HUES48 (cell line): ENCODE measurements at regions not wholly inside any gene's neighbourhood (a gene's known extent, or its start where the extent isn't known, plus 50 kb on each side); places are given as distances from the start of the nearest gene placed in this dataset.

Source experiments
- H3K27ac ChIP-seq: one replicate; pipeline ENCODE4 v1.7.0; 2013; ENCODE audit warnings: low read depth, low read length, inconsistent platforms
- H3K27me3 ChIP-seq: 2 replicates; pipeline ENCODE4 v1.6.1; 2013; ENCODE audit warnings: mild to moderate bottlenecking, low read length; ENCODE audit not compliant: control insufficient read depth, insufficient read depth
- H3K36me3 ChIP-seq: 2 replicates; pipeline ENCODE4 v1.6.1; 2013; ENCODE audit warnings: low read length; ENCODE audit not compliant: control insufficient read depth, insufficient read depth
- H3K4me1 ChIP-seq: 2 replicates; pipeline ENCODE4 v1.6.1; 2013; ENCODE audit warnings: mild to moderate bottlenecking, low read length; ENCODE audit not compliant: control insufficient read depth, insufficient read depth
- H3K4me3 ChIP-seq: 2 replicates; pipeline ENCODE4 v1.5.1; 2013; ENCODE audit warnings: mild to moderate bottlenecking, low read depth, low read length
- H3K9ac ChIP-seq: 2 replicates; pipeline ENCODE4 v1.6.1; 2013; ENCODE audit warnings: mild to moderate bottlenecking, low read depth, low read length, moderate library complexity
- H3K9me3 ChIP-seq: 2 replicates; pipeline ENCODE4 v1.6.1; 2013; ENCODE audit warnings: low read length; ENCODE audit not compliant: control insufficient read depth, insufficient read depth

- Histone ChIP-seq H3K27me3 (no peaks in the 10 kb centered on the region), H3K27ac (no peak overlapping the region), H3K9ac (no peak overlapping the region), H3K4me3 (no peak overlapping the region), H3K36me3 (no peaks in the 10 kb centered on the region), H3K9me3 (no peaks in the 10 kb centered on the region; the same call in 1 of the 2 replicates), H3K4me1 (no peaks in the 10 kb centered on the region)
Observed at GRCh38 chr4:100041646-100042045, 91.6 kb upstream of the H2AZ1 start.

- Histone ChIP-seq H3K27me3 (no peaks in the 10 kb centered on the region), H3K27ac (no peak overlapping the region), H3K4me1 (no peaks in the 10 kb centered on the region), H3K4me3 (no peak overlapping the region), H3K36me3 (no peaks in the 10 kb centered on the region), H3K9me3 (peaks cover 4% of the 10 kb centered on the region; the same call in 1 of the 2 replicates), H3K9ac (no peak overlapping the region)
Observed at GRCh38 chr4:100034023-100034664, 84.1 kb upstream of the H2AZ1 start.

GRCh38 chr4:100026066-100026465 is 76.0 kb upstream of the H2AZ1 start:
- Histone ChIP-seq H3K36me3 (no peaks in the 10 kb centered on the region), H3K4me3 (no peak overlapping the region), H3K4me1 (peaks cover 9% of the 10 kb centered on the region), H3K27ac (no peak overlapping the region), H3K9me3 (no peaks in the 10 kb centered on the region), H3K27me3 (no peaks in the 10 kb centered on the region), H3K9ac (no peak overlapping the region)

DNA sequence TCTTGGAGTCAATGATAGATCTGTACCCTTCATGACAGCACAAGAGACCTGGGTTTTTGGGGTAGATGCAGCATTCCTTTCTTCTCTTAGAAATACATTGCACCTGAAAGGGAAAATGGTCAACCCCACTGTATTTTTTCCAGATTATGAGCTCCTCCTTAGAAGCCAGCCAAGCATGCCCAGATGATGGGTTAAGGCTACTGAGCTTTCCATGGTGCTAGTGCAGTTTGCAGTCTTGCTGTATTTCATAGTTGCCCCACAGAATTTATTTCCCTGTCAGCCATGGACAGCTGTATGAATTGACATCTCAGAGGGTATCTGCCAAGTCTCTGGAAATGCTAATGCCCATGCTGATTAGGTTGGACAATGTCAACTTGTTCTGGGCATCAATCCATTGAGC is 73.7 kb upstream of the H2AZ1 start:
- Histone ChIP-seq H3K9ac (no peak overlapping the region), H3K4me3 (no peak overlapping the region), H3K27me3 (no peaks in the 10 kb centered on the region), H3K9me3 (no peaks in the 10 kb centered on the region; the same call in 1 of the 2 replicates), H3K27ac (no peak overlapping the region), H3K36me3 (no peaks in the 10 kb centered on the region), H3K4me1 (peaks cover 9% of the 10 kb centered on the region)

- Histone ChIP-seq H3K27ac (peak overlapping the region; percentile 66), H3K9me3 (no peaks in the 10 kb centered on the region; the same call in 1 of the 2 replicates), H3K9ac (no peak overlapping the region), H3K27me3 (no peaks in the 10 kb centered on the region), H3K4me1 (peaks cover 9% of the 10 kb centered on the region), H3K36me3 (no peaks in the 10 kb centered on the region), H3K4me3 (no peak overlapping the region)
Observed at GRCh38 chr4:100022792-100023222, 72.7 kb upstream of the H2AZ1 start.

- Histone ChIP-seq H3K4me1 (peaks cover 9% of the 10 kb centered on the region), H3K36me3 (no peaks in the 10 kb centered on the region), H3K27ac (no peak overlapping the region), H3K27me3 (no peaks in the 10 kb centered on the region), H3K9ac (no peak overlapping the region), H3K9me3 (no peaks in the 10 kb centered on the region; the same call in 1 of the 2 replicates), H3K4me3 (no peak overlapping the region)
Observed at GRCh38 chr4:100019821-100020220, 69.7 kb upstream of the H2AZ1 start.

DNA sequence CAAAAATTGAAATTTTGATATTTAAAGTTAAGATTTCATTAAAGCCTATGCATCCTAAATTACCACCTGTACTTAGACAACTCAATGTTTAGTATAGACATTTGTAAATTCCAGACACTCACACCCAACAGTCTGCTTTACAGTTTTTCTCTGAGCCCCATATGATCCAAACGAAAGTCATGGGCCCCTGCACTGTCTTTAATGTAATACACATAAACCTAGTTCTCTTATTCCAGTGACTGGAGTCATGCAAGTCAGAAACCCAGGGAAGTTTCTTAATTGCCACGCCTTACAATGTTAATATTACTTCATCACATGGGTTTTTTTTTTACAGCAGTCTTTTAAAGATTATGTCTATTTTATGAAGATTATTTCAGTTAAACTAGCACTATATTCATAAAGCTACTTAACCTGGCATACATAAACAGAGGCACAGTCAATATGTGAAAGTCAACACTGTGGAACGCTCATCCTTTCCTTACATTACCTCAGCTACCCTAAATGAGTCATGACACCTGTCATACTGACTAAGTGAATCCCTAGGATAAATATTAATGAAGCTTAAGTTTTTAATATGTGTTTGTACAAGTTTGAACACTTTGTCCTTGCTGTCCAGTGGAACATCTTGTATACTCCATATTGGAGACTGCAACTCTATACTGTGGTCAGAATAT is 67.7 kb upstream of the H2AZ1 start:
- Histone ChIP-seq H3K4me1 (peaks cover 4% of the 10 kb centered on the region; the same call in 1 of the 2 replicates), H3K9ac (no peak overlapping the region), H3K27ac (no peak overlapping the region), H3K27me3 (no peaks in the 10 kb centered on the region), H3K9me3 (no peaks in the 10 kb centered on the region; the same call in 1 of the 2 replicates), H3K36me3 (no peaks in the 10 kb centered on the region), H3K4me3 (no peak overlapping the region)

GRCh38 chr4:100016191-100016590 is 66.1 kb upstream of the H2AZ1 start:
- H3K4me1 ChIP-seq, result no peaks in the 10 kb centered on the region
- no peaks in the 10 kb centered on the region; the same call in 1 of the 2 replicates for H3K9me3 ChIP-seq
- no peak overlapping the region for H3K9ac ChIP-seq
- no peak overlapping the region for H3K4me3 ChIP-seq
- H3K36me3 ChIP-seq, result no peaks in the 10 kb centered on the region
- H3K27me3 ChIP-seq, result no peaks in the 10 kb centered on the region
- no peak overlapping the region for H3K27ac ChIP-seq

GRCh38 chr4:100014616-100015015 is 64.5 kb upstream of the H2AZ1 start:
- Histone ChIP-seq H3K27me3 (no peaks in the 10 kb centered on the region), H3K9ac (no peak overlapping the region), H3K9me3 (no peaks in the 10 kb centered on the region), H3K36me3 (no peaks in the 10 kb centered on the region), H3K4me1 (no peaks in the 10 kb centered on the region), H3K4me3 (no peak overlapping the region), H3K27ac (no peak overlapping the region)

GRCh38 chr4:100009490-100009889 is 59.4 kb upstream of the H2AZ1 start:
- Histone ChIP-seq H3K9ac (no peak overlapping the region), H3K36me3 (no peaks in the 10 kb centered on the region), H3K4me3 (no peak overlapping the region), H3K27me3 (no peaks in the 10 kb centered on the region), H3K27ac (no peak overlapping the region), H3K4me1 (no peaks in the 10 kb centered on the region), H3K9me3 (no peaks in the 10 kb centered on the region)

DNA sequence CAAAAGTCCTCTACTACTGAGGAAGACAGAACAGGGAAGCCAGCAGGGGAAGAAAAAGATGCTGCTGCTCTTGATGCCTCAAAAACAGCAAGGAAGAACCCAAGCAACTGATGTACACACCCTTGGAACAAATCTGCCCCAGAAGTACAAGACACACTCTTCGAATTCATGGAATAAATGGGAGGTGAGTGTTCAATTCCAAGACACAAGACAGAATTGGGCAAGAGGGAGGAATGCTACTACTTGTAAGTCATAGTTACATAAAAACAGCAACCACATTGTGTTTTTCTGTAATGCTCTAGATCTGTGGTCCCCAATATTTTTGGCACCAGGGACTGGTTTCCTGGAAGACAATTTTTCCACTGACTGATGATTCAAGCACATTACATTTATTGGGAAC is 58.0 kb upstream of the H2AZ1 start:
- Histone ChIP-seq H3K4me1 (no peaks in the 10 kb centered on the region), H3K9me3 (no peaks in the 10 kb centered on the region), H3K9ac (no peak overlapping the region), H3K27ac (no peak overlapping the region), H3K4me3 (no peak overlapping the region), H3K36me3 (no peaks in the 10 kb centered on the region), H3K27me3 (no peaks in the 10 kb centered on the region)
